Mesenchymal stem cell (in vitro differentiated cells and primary cell): ENCODE measurements at regions not wholly inside any gene's neighbourhood (a gene's known extent, or its start where the extent isn't known, plus 50 kb on each side); places are given as distances from the start of the nearest gene placed in this dataset.

ENCODE experiments used
- DNase-seq: peaks from one replicate; pipeline ENCODE4 v3.0.0-alpha.2; 2013
- H2AFZ ChIP-seq: one replicate; pipeline ENCODE4 v1.6.1; 2013; ENCODE audit warnings: low read depth, mild to moderate bottlenecking, control low read depth, inconsistent platforms, low read length, moderate library complexity
- H2AK5ac ChIP-seq: 2 replicates; pipeline ENCODE4 v1.6.1; 2013; ENCODE audit warnings: low read length, moderate library complexity, mild to moderate bottlenecking, inconsistent platforms; ENCODE audit not compliant: severe bottlenecking
- H2BK120ac ChIP-seq: one replicate; pipeline ENCODE4 v1.6.1; 2013; ENCODE audit warnings: low read depth, mild to moderate bottlenecking, inconsistent platforms, low read length, moderate library complexity
- H2BK12ac ChIP-seq, 2 experiments: one replicate each; pipeline ENCODE4 v1.6.1; 2013; ENCODE audit warnings: inconsistent platforms in 2 of 2, low read length in 2 of 2, mild to moderate bottlenecking in 2 of 2, moderate library complexity in 2 of 2, control low read depth in 1 of 2
- H2BK15ac ChIP-seq: one replicate; pipeline ENCODE4 v1.6.1; 2013; ENCODE audit warnings: mild to moderate bottlenecking, low read depth, inconsistent platforms; ENCODE audit not compliant: poor library complexity, severe bottlenecking
- H2BK5ac ChIP-seq: 2 replicates; pipeline ENCODE4 v1.6.1; 2013; ENCODE audit warnings: low read depth, mild to moderate bottlenecking, low read length, control low read depth, inconsistent platforms; ENCODE audit not compliant: poor library complexity, severe bottlenecking
- H3K14ac ChIP-seq, 2 experiments: one replicate each; pipeline ENCODE4 v1.6.1; 2013; ENCODE audit warnings: inconsistent platforms in 2 of 2, low read length in 2 of 2, control low read depth in 1 of 2, mild to moderate bottlenecking in 1 of 2, moderate library complexity in 1 of 2
- H3K18ac ChIP-seq, 2 experiments: one replicate each; pipeline ENCODE4 v1.6.1; 2013; ENCODE audit warnings: inconsistent platforms in 2 of 2, low read length in 2 of 2, control low read depth in 1 of 2, low read depth in 1 of 2, mild to moderate bottlenecking in 1 of 2
- H3K23ac ChIP-seq, 2 experiments: one replicate each; pipeline ENCODE4 v1.6.1; 2013; ENCODE audit warnings: inconsistent platforms in 2 of 2, low read length in 2 of 2, mild to moderate bottlenecking in 2 of 2, moderate library complexity in 2 of 2, control low read depth in 1 of 2
- H3K27ac ChIP-seq: 2 replicates; pipeline ENCODE4 v1.5.1; 2013; ENCODE audit warnings: mild to moderate bottlenecking, moderate library complexity, low read length, control low read depth, inconsistent platforms; ENCODE audit not compliant: poor library complexity, severe bottlenecking
- H3K27me3 ChIP-seq, 2 experiments: 2 replicates each; pipeline versions ENCODE4 v1.6.1 to v1.7.0; 2013; ENCODE audit warnings: low read length in 2 of 2, mild to moderate bottlenecking in 2 of 2, moderate library complexity in 2 of 2, control low read depth in 1 of 2, inconsistent platforms in 1 of 2; ENCODE audit not compliant: control insufficient read depth in 1 of 2, insufficient read depth in 1 of 2
- H3K36me3 ChIP-seq, 2 experiments: 2 replicates each; pipeline versions ENCODE4 v1.6.1 to v1.7.0; 2013; ENCODE audit warnings: low read length in 2 of 2, control low read depth in 1 of 2, inconsistent platforms in 1 of 2, low read depth in 1 of 2, mild to moderate bottlenecking in 1 of 2; ENCODE audit not compliant: insufficient read depth in 2 of 2, control insufficient read depth in 1 of 2
- H3K4ac ChIP-seq, 2 experiments: one replicate each; pipeline ENCODE4 v1.6.1; 2013; ENCODE audit warnings: inconsistent platforms in 2 of 2, low read length in 2 of 2, mild to moderate bottlenecking in 2 of 2, moderate library complexity in 2 of 2, control low read depth in 1 of 2, low read depth in 1 of 2
- H3K4me1 ChIP-seq: 2 replicates; pipeline ENCODE4 v1.6.1; 2013; ENCODE audit warnings: low read depth, low read length, control low read depth; ENCODE audit not compliant: control insufficient read depth, insufficient read depth
- H3K4me2 ChIP-seq: 2 replicates; pipeline ENCODE4 v1.6.1; 2013; ENCODE audit warnings: low read length, mild to moderate bottlenecking, inconsistent platforms; ENCODE audit not compliant: poor library complexity, severe bottlenecking
- H3K4me3 ChIP-seq, 2 experiments: 2 replicates each; pipeline versions ENCODE4 v1.5.1 to v1.7.0; 2013; ENCODE audit warnings: low read length in 2 of 2, mild to moderate bottlenecking in 2 of 2, control low read depth in 1 of 2, low read depth in 1 of 2; ENCODE audit not compliant: insufficient read depth in 1 of 2
- H3K79me1 ChIP-seq: replicated peaks from 2 replicates; pipeline ENCODE4 v1.6.1; 2013; ENCODE audit warnings: mild to moderate bottlenecking, control low read depth, low read length, inconsistent platforms; ENCODE audit not compliant: poor library complexity, severe bottlenecking
- H3K9ac ChIP-seq: 2 replicates; pipeline ENCODE4 v1.7.0; 2013; ENCODE audit warnings: mild to moderate bottlenecking, low read length, moderate library complexity
- H3K9me3 ChIP-seq: 2 replicates; pipeline ENCODE4 v1.7.0; 2013; ENCODE audit warnings: mild to moderate bottlenecking, low read length; ENCODE audit not compliant: control insufficient read depth
- H4K8ac ChIP-seq: one replicate; pipeline ENCODE4 v1.6.1; 2013; ENCODE audit warnings: inconsistent platforms, mild to moderate bottlenecking, low read length, moderate library complexity
- H4K91ac ChIP-seq: one replicate; pipeline ENCODE4 v1.6.1; 2013; ENCODE audit warnings: mild to moderate bottlenecking, low read length, inconsistent platforms
- WGBS: methylation state at CpG from one replicate; pipeline ENCODE4 v1.1.7; 2013; ENCODE audit warnings: mixed read lengths; 5-methylcytosine and 5-hydroxymethylcytosine counted together

GRCh38 chr1:193625255-193625654, 438.8 kb upstream of the B3GALT2 start:
- peak; percentile 4 for DNase-seq
- Histone ChIP-seq H3K4me3 (no peak overlapping the region), H4K8ac (no peak overlapping the region), H3K36me3 (no peaks in the 10 kb centered on the region), H3K27ac (no peak overlapping the region), H2BK15ac (no peak overlapping the region), H2AK5ac (no peak overlapping the region), H2BK120ac (no peak overlapping the region), H3K18ac (no peak overlapping the region), H3K14ac (no peak overlapping the region), H3K9ac (no peak overlapping the region), H3K27me3 (no peaks in the 10 kb centered on the region), H2BK12ac (no peak overlapping the region), H3K79me1 (no peaks in the 10 kb centered on the region), H3K9me3 (no peaks in the 10 kb centered on the region), H2BK5ac (no peak overlapping the region), H3K23ac (no peak overlapping the region), H3K4me1 (no peaks in the 10 kb centered on the region), H3K4me2 (no peak overlapping the region), H4K91ac (no peak overlapping the region), H2AFZ (no peak overlapping the region), H3K4ac (no peak overlapping the region)
- WGBS, result 72% methylated on average over 4 of the region's 4 CpGs

- WGBS, result 94% methylated on average over 2 of the region's 2 CpGs
- Histone ChIP-seq H3K9me3 (no peaks in the 10 kb centered on the region), H2BK120ac (no peak overlapping the region), H3K14ac (no peak overlapping the region), H2BK5ac (no peak overlapping the region), H3K9ac (no peak overlapping the region), H3K4me2 (no peak overlapping the region), H3K27ac (no peak overlapping the region), H3K4me3 (no peak overlapping the region), H3K4ac (no peak overlapping the region), H4K8ac (no peak overlapping the region), H3K18ac (no peak overlapping the region), H3K79me1 (no peaks in the 10 kb centered on the region), H3K23ac (no peak overlapping the region), H3K4me1 (no peaks in the 10 kb centered on the region), H2BK12ac (no peak overlapping the region), H3K27me3 (no peaks in the 10 kb centered on the region), H2AK5ac (no peak overlapping the region), H2BK15ac (no peak overlapping the region), H3K36me3 (no peaks in the 10 kb centered on the region), H4K91ac (no peak overlapping the region), H2AFZ (no peak overlapping the region)
- no peak for DNase-seq
These were observed 433.5 kb upstream of the B3GALT2 start for GRCh38 chr1:193619911-193620310.

GRCh38 chr1:193614817-193615216, 428.4 kb upstream of the B3GALT2 start:
- Histone ChIP-seq H3K27ac (no peak overlapping the region), H3K4me2 (no peak overlapping the region), H2BK5ac (no peak overlapping the region), H3K9ac (no peak overlapping the region), H3K79me1 (no peaks in the 10 kb centered on the region), H3K4ac (no peak overlapping the region), H2AFZ (no peak overlapping the region), H3K9me3 (no peaks in the 10 kb centered on the region), H2AK5ac (no peak overlapping the region), H3K4me1 (no peaks in the 10 kb centered on the region), H4K91ac (no peak overlapping the region), H2BK12ac (no peak overlapping the region), H2BK15ac (no peak overlapping the region), H3K14ac (no peak overlapping the region), H3K4me3 (no peak overlapping the region), H3K27me3 (no peaks in the 10 kb centered on the region), H3K23ac (no peak overlapping the region), H4K8ac (no peak overlapping the region), H3K36me3 (no peaks in the 10 kb centered on the region), H2BK120ac (no peak overlapping the region), H3K18ac (no peak overlapping the region)
- WGBS, result 100% methylated on average over 1 of the region's 2 CpGs
- peak; percentile 10 for DNase-seq

- Histone ChIP-seq H2BK15ac (no peak overlapping the region), H3K27me3 (no peaks in the 10 kb centered on the region), H3K4me2 (no peak overlapping the region), H3K4me1 (no peaks in the 10 kb centered on the region), H3K4ac (no peak overlapping the region), H2AFZ (no peak overlapping the region), H3K36me3 (no peaks in the 10 kb centered on the region), H2AK5ac (no peak overlapping the region), H3K79me1 (no peaks in the 10 kb centered on the region), H3K18ac (no peak overlapping the region), H3K14ac (no peak overlapping the region), H4K8ac (no peak overlapping the region), H2BK5ac (no peak overlapping the region), H2BK120ac (no peak overlapping the region), H3K9me3 (no peaks in the 10 kb centered on the region), H3K9ac (no peak overlapping the region), H2BK12ac (no peak overlapping the region), H3K4me3 (no peak overlapping the region), H4K91ac (no peak overlapping the region), H3K27ac (no peak overlapping the region), H3K23ac (no peak overlapping the region)
- WGBS, result 100% methylated on average over 3 of the region's 3 CpGs
- DNase-seq, result no peak
These were observed 427.9 kb upstream of the B3GALT2 start for GRCh38 chr1:193614275-193614674.
